DND-41 (cell line): ENCODE measurements at regions not wholly inside any gene's neighbourhood (a gene's known extent, or its start where the extent isn't known, plus 50 kb on each side); places are given as distances from the start of the nearest gene placed in this dataset.

Source experiments
- EZH2 ChIP-seq: IDR thresholded peaks from 3 replicates; pipeline ENCODE4 v1.6.1; 2012; ENCODE audit warnings: borderline replicate concordance, low read depth, mild to moderate bottlenecking, moderate library complexity, low read length, inconsistent platforms; ENCODE audit not compliant: severe bottlenecking
- TF ChIP-seq, protein P1 (sequence below): IDR thresholded peaks from 2 replicates; pipeline ENCODE4 v1.5.1; 2012; ENCODE audit warnings: borderline replicate concordance, low read length, moderate library complexity, mild to moderate bottlenecking; ENCODE audit not compliant: poor library complexity, severe bottlenecking; ENCODE audit errors: extremely low read depth

DNA sequence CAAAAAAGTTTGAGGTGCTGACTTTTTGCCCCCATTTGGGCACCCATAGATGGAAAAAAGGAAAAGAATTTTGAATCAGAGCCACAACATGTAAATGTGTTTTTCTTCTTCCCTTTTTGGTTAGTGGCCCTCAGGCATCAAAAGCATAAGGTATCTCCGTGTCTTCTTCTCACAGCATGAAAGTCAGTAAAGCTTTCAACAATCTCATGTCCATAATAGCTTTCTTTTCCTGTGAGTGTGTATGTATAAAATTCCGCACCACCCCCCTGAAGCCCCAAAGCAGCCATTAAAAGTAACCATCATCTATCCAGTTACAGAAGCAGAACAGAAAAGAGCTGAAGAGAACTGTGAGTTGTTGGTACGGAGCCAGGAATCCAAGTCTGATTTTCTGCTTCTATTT is 1539.7 kb upstream of the ACVR2A start:
- TF ChIP-seq, protein P1, sequence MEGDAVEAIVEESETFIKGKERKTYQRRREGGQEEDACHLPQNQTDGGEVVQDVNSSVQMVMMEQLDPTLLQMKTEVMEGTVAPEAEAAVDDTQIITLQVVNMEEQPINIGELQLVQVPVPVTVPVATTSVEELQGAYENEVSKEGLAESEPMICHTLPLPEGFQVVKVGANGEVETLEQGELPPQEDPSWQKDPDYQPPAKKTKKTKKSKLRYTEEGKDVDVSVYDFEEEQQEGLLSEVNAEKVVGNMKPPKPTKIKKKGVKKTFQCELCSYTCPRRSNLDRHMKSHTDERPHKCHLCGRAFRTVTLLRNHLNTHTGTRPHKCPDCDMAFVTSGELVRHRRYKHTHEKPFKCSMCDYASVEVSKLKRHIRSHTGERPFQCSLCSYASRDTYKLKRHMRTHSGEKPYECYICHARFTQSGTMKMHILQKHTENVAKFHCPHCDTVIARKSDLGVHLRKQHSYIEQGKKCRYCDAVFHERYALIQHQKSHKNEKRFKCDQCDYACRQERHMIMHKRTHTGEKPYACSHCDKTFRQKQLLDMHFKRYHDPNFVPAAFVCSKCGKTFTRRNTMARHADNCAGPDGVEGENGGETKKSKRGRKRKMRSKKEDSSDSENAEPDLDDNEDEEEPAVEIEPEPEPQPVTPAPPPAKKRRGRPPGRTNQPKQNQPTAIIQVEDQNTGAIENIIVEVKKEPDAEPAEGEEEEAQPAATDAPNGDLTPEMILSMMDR, result no peak
- no peak for TF ChIP-seq EZH2
